HG03045 (cell line): ENCODE measurements at regions not wholly inside any gene's neighbourhood (a gene's known extent, or its start where the extent isn't known, plus 50 kb on each side); places are given as distances from the start of the nearest gene placed in this dataset.

Source experiments
- ATAC-seq: cut with Tn5 transposase; IDR thresholded peaks from one replicate; pipeline ENCODE4 v1.9.1; 2021; ENCODE audit warnings: mild to moderate bottlenecking, moderate library complexity; ENCODE audit not compliant: unreplicated experiment

DNA sequence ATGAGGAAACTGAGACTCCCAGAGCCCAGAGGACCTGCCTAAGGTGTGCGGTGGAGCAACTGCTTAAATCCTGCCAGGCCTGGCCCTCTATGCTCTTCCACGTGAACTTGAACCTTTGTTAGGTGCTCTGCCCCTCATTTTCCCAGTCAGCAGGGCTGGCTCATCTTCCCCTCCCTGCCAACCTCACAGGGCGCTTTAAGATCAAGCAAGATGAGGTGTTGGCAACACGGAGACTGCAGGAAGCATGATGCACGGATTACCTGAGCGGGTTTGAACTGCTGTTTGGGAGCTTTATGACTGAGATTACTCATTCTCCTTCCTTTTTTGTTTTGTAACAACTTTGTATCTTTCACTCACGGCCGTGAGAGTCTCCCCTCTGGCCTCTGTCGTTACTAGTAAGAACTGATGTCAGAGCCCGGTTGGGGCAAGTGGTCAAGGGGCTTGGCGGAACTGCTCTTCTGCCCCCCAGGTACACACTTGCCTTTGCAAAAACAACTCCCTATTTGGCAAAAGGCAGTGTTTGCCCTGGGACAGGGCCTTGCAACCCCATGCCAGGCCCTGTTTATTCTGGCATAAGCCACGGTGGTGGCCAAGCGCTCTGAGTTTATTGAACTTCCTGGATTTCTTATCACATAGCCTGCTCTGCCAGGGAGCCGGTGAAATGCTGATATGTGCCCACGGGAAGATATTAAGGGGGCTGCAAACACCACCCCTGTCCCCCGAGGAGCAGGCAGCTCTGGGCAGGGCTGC lies 127.8 kb downstream of the INHBB start:
- ATAC-seq, result no peak

DNA sequence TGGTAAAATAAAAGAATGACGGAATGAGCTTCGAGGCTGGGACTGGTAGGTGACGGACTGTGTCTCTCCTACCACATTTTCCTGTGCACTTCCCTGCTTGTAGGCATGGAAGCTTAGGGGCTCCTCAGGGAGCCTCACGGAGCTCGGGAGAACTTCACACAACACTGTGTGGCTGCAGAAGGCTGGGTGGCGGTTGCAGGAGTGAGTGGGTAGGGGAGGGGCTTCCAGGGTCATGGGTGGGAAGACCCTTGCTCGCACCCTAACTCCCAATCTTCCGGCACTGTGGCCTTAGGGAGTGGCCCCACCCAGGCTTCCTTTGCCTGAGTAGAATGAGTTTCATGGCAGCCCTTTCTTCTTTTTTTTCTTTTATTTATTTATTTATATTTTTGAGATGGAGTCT lies 128.6 kb downstream of the INHBB start:
- ATAC-seq, result no peak

DNA sequence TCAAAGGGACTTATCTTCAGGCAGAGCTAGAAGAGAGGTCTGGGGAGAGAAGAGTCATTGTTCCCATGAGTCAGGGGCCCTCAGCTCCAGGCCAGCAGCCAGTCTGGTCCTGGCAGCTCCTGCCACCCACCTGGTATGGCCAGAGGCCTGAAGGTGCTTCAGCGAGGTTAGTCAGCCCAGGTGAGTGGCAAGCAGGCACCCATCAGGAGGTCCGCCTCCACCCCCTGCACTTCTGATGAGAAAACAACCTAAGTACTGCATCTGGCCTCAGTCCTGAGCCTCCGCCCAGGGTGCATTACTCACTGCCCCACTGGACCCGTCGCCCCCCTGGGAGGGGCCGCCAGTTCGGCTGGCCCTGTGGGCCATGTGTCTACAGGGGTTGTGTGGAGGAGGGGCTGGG lies 130.2 kb downstream of the INHBB start:
- ATAC-seq, result no peak

DNA sequence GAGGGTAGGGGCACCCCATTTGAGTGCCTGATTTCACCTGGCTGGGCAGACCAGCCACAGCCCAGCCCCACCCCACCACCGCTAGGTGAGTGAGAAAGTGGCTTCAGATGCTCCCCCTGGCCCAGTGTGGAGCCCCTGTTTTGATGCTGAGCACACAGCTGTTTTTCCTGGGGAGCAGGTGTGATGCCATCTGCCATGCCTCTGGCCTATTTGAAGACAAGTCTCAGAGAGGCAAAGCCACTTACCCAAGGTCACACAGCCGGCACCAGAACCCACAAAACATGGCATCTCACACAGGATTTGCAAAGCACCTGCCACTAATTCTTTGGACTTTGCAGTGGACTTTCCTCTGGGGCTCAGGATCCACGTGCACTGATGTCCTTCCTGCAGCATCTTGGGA lies 131.3 kb downstream of the INHBB start:
- ATAC-seq, result no peak

DNA sequence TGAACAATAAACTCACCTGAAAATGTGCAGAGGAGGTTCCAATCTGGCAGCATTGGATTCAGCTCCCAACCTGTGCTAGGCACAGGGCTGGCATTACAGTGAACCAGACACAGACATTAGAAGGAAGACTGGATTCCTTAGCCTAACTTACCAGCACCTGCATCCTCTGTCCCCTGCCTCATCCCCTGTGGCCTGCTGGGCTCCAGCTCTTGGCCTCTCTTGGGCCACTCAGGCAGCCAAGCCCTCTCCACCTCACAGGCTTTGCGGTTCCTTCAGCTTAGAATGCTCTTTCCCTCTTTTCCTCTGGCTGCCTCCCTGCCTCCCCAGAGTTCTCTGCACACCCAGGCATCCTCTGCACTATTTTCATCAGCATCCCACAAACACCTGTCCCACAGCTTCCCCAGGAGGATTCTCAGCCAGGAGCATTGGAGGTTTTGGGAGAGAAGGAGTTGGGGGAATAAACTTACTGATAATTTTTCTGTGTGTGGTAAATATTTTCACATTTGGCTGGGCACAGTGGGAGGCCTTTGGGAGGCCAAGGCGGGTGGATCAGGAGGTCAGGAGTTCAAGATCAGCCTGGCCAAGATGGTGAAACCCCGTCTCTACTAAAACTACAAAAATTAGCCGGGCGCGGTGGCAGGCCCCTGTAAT lies 132.0 kb downstream of the INHBB start:
- no peak for ATAC-seq

DNA sequence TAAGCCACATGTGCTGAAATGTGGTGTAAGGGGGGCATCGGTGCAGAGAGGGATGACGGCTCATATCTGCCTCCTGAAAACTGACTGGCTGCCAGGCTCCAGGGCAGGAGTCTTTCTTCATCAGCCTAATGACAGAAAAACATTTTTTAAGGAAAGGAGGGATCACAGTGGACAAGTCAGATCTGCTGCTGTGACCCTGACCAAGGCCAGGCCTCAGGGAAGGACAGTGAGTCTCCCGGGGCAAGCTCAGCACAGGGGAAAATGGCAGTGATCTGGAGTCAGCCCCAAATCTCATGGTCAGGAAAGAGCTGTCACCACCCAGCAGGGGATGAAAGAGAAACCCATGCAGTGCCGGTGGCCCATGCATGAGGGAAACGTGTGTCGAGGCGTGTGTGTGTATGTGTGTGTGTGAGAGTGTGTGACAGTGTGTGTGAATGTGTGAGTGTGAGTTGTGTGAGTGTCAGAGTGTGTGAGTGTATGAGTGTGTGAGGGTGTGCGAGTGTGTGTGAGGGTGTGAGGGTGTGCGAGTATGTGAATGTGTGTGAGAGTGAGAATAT lies 134.5 kb downstream of the INHBB start:
- ATAC-seq, result no peak

DNA sequence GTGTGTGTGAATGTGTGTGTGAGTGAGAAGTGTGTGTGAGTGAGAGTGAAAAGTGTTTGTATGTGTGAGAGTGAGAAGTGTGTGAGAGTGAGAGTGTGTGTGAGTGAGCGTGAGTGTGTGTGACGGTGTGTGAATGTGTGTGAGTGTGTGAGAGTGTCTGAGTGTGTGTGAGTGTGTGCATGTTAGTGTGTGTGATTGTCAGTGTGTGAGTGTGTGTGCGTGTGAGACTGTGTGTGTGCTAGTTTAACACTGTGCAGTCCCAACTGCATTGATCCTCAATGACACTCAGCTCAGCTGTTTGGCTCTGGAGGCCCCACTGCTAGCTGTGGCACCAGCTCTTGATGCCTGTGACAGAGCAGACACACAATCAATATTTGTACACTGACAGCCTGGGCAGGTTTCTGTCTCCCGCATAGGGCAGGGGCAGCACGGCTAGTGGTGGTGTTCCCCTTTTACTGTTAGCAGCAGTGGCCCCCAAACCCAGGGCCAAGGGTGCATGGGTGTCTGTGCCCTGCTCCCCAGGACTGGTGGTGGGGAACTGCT lies 135.0 kb downstream of the INHBB start:
- ATAC-seq, result no peak

DNA sequence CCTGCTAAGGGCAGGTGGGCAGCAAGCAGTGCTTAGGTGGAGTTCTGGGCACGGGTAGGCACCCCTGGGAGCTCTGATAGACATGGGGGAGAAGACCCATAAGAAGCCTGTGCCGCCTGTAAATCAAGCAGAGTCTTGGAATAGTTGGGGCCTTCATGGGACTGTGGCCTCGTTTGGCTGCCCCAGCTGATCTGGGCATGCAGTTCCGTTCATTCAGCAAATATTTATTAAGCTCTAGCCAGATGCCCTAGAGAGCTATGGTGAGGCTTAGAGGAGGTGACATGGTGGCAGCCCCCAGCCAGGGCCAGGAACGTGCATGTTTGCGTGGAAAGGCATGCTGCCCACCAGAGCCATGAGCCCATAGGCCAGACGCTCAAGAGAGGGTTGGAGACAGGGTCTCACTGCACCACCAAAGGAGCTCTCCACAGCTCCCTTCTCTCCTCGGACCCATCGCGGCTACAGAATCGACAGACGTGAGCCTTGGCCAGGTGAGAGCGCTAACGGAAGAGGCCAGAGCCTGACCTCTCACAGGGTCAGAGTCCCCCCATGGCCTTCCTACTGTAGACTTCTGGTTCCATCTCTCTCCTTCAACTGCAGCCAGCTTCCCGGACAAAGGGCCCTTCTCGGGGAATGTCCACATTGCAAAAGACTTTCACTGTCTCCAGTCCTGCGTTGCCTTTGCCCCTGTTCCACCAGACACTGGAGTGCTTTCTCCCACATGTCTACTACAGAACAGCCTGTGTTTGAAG lies 135.7 kb downstream of the INHBB start:
- no peak for ATAC-seq

DNA sequence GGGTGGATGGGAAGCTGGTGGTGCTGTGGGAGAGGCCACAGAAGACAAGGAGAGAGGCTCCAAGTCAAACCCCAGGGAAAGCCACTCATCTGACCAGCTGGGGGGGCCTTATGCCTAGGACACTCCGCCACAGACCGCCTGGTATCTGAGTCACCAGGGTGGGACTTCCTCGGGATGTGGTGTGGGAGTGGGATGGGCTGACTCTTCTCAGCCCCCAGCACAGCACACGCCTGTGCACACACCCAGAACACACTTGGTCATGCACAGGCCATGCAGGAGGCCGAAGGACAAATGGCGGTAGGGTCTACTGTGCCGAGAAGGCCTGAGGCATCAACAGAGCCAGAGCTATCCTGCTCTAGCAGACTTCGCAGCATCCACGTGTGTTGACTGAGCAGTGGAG lies 136.4 kb downstream of the INHBB start:
- no peak for ATAC-seq

DNA sequence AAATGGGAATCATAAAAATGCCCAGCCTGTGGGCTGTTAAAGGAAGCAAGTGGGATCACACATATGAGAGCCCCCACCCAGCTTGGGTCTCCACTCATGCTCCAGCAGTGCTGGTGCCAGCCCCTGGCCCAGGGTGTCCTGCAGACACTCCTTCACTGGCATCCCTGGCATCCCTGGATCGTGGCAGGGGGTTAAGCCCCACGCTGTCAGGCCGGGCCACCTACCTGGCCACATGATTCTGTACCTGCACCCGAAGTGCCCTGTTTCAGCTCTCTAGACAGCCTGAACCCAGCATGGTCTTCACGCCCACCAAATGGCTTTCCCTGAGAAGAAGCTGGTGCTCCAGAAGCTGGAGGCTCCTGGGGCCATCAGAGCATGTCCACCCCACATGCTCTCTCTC lies 137.4 kb downstream of the INHBB start:
- no peak for ATAC-seq

DNA sequence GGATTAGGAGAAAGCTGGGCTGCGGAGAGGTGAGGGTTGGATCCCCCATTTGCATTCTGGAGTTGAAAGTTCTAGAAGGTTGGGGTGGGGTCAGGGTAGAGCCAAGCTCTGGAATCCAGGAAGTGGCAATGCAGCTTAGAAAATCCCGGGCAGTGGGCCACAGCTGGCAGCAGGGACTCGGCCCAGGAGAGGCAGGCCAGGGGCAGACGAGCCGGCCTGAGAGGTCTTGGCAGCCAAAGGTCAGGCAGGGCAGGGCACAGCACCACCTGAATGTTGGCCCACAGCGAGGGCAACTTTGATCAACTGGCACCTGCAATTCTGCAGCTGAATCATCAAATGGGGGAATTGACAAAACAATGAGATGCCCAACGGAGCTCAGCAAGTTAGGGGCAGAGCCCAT lies 139.2 kb downstream of the INHBB start:
- no peak for ATAC-seq

DNA sequence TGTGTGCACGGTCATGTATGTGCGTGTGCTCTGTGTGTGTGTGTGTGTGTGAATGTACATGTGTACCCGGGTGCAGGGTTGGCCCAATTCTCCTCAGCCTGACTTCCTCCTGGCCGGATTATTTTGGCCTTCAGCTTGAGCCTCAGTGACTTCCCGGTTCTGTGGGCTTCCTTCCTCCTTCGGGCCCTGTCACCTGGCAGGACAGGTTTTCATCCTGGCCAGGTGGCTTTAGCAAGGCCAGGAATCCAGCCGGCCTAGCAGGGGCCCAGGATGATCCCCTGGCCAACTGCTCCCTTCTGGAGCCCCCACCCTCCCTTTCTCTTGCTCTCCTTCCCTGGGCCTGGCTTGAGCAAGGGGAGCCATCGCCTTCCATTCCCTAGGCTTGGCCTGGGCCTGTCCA lies 140.5 kb downstream of the INHBB start:
- no peak for ATAC-seq

DNA sequence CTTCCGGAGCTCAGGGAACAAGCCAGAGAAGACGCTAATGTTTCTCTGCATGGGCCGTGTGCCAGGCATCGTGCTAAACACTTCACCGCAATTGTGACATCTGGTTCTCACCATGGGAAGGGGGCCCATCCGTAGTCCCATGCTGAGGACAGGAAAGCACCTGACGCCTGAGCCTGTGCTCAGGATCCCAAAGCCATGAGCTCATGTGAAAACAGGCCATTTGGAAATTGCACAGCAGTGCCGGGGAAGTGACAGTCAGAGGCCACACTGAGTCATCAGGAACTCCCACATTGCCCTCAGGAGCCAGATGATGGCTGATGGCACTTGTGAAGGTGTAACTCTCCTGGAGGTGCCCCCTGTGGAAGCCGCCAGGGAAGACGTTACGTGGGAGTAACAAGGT lies 141.0 kb downstream of the INHBB start:
- ATAC-seq, result no peak

DNA sequence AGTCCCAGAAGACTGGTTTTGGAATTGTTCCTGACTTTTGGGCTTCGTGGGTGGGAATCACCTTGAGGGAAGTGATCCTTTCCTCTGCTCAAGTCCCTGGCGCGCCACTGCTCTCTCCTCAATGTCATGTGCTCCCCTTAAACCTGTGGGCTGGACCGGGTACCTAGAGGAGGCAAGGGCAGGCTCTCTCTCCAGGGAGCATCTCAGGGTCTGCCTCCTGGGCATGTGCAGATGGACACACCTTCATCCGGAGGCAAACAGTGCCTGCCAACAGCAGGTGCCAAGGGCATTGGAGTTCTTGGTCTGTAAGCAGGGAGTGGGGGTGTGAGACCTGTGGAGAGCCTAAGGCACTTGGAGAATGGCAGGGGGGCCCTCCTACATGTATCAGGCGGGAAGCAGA lies 142.6 kb downstream of the INHBB start:
- no peak for ATAC-seq

DNA sequence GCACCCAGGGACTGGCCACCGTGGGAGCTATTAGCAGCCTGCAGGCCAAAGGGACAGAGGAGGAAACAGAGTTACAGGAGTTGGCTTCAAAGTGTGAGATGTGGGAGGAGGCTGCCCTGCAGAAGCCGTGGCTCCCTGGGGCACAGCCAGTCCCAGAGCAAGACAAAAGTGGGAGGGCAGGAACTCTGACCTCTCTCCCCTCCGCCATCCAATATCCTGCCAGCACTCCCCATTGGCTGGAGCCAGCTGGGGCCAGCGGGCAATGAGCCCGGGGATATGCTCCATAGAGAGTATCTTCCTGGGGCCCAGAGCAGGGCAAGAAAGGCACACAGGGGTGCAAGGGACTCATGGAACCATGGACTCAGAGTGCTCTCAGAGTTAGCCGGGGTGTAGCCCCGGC lies 143.1 kb downstream of the INHBB start:
- ATAC-seq, result no peak

DNA sequence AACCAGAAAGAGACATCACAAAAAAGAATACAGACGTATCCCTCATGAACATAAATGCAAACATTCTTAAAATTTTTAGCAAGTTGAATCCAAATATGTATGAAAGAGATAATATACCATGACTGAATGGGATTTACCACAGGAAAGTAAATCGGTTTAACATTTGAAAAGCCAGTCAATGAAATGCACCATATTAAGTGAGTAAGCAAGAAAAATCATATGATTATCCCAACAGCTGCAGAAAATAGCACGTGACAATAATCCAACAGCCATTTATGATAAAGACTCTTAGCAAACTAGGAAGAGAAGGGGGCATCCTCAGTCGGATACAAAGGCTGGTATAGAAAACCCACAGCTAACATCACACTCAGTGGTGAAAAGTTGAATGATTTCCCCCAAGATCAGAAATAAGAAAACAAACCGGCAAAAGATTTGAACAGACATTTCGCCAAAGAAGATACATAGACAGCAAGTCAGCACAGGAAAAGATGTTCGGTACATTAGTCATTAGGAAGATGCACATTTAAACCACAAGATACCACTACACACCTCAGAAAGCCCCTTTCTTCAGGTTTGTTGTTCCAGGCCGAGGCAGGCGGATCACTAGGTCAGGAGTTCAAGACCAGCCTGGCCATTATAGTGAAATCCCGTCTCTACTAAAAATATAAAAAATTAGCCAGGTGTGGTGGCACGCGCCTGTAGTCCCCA lies 144.3 kb downstream of the INHBB start:
- ATAC-seq, result no peak

DNA sequence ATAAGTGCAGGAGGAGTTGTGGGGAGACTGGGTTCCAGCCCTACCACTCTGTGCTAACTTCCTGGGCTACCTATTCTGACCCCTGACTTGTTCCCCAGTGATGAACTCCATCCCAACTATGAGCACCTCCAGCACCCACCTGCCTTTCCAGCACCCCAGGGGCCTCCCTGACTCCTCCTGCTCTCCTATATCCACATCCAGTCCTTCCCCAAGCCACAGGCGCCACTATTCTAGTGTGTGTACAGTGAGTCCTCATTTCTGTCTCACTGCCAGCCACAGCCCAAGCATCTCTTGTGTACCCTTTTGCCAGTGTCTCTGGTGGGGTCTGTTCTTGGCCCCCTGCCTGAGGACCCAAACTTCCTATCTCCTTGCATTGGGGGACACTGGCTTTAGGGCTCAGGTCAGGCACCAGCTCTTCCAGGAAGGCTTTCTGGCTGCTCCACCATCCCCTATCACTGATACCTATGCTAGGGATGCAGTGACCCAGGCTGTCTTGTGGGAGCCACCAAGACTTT lies 145.2 kb downstream of the INHBB start:
- ATAC-seq, result no peak

DNA sequence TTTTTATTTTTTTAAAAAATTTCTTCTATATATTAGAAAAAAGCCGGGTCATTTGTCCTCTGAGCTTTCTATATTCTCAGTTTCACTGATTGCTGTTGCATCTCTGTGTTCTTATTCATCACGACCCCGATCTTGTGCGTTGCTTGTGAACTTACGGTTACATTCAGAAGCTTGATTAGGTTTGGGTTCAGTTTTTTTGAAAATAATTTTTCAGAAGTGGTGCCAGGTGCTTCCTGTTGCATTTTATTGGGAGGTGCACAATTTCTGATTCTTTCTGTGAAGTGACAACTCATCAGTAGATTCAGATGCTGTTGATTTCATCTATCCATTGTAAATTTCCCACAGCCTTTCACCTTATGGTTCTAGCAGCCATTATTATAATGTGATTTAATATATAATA lies 147.3 kb downstream of the INHBB start:
- no peak for ATAC-seq

DNA sequence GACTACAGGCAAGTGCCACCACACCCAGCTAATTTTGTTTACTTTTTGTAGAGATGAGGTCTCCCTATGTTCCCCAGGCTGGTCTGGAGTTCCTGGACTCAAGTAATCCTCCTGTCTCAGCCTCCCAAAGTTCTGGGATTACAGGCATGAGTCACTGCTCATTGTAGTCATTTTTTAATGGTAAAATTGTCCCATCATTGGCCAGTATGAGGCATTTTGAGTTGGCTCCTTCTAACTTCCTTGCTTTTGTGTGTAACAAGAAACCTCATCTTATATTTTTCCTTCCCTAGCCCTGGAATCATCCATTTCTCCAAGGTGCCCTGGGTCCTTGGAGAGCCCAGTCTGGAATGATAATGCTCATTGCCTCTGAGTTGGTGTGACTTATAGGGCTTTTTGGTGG lies 148.5 kb downstream of the INHBB start:
- ATAC-seq, result no peak

DNA sequence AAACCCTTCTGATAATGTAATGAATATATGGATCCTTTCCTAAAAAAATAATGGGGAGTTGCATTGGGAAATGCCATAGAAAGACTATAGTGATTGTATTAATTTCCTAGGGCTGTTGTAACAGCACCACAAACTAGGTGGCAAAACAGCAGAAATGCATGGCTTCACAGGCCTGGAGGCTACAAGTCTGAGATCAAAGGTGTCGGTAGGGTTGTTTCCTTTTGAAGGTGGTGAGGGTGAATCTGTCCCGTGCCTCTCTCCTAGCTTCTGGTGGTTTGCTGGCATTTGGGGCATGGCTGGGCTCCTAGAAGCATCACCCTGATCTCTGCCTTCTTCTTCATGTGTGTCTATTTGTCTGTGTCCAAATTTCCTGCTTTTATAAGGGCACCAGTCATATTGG lies 149.7 kb downstream of the INHBB start:
- ATAC-seq, result no peak

DNA sequence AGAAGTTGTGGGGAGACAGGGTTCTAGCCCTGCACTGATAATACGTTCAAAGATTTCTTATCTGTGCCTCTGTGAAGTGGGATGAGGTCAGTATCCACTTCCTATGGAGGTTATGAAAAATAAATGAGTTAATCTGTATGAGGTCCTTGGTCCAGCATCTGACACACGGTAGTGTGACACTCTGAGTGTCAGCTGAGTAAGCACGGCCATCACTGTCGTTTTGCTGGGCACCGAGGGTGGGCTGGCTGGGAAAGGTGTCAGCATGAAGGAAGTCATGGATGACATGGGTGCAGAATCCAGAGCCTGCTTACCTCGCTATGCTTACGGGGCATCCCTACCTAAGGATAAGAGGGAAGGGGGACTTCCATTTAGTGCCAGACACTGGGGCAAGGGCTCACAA lies 150.3 kb downstream of the INHBB start:
- ATAC-seq, result no peak
